IMR-90 (cell line): ENCODE measurements at regions not wholly inside any gene's neighbourhood (a gene's known extent, or its start where the extent isn't known, plus 50 kb on each side); places are given as distances from the start of the nearest gene placed in this dataset.

Experiments
- ATAC-seq: fragments of 200-7000 bp; cut with Tn5 transposase; 2 replicates; pipeline ENCODE4 v1.9.1; 2020; ENCODE audit warnings: low read depth, mild to moderate bottlenecking, moderate library complexity
- BruUV-seq: library from RNA; stranded (reverse); fragments of 400-500 nt; replicated peaks from 2 replicates; lab custom pipeline; 2021; lab: Mats Ljungman, UMichigan
- CTCF ChIA-PET: fragments of 300-600 bp; formaldehyde crosslinking; extraction: SDS; loops from one replicate; lab custom pipeline; 2021; ENCODE audit warnings: antibody characterized with exemption; lab: Yijun Ruan, JAX
- POLR2A ChIA-PET: fragments of 300-600 bp; sonication (Branson Sonifier 250); formaldehyde crosslinking; loops from one replicate; lab custom pipeline; 2022; ENCODE audit warnings: antibody characterized with exemption; ENCODE audit not compliant: unreplicated experiment; lab: Charles Lee
- DNase-seq: peaks from one replicate; pipeline ENCODE4 v3.0.0; 2013
- H2AFZ ChIP-seq: replicated peaks from 2 replicates; pipeline ENCODE3; 2013; ENCODE audit warnings: low read length, mild to moderate bottlenecking; ENCODE audit not compliant: poor library complexity
- H2AK5ac ChIP-seq: 2 replicates; pipeline ENCODE4 v1.6.1; 2013; ENCODE audit warnings: low read depth, low read length, inconsistent platforms
- H2AK9ac ChIP-seq: replicated peaks from 2 replicates; pipeline ENCODE3; 2013; ENCODE audit warnings: mild to moderate bottlenecking, low read depth, low read length, moderate library complexity; ENCODE audit not compliant: poor library complexity
- H2BK120ac ChIP-seq: 2 replicates; pipeline ENCODE4 v1.6.1; 2013; ENCODE audit warnings: low read depth, low read length, inconsistent platforms
- H2BK15ac ChIP-seq: 3 replicates; pipeline ENCODE4 v1.6.1; 2013; ENCODE audit warnings: low read depth, low read length, inconsistent platforms
- H2BK20ac ChIP-seq: 2 replicates; pipeline ENCODE4 v1.6.1; 2013; ENCODE audit warnings: low read depth, mild to moderate bottlenecking, inconsistent platforms, low read length, moderate library complexity
- H2BK5ac ChIP-seq: 2 replicates; pipeline ENCODE4 v1.6.1; 2013; ENCODE audit warnings: mild to moderate bottlenecking, low read depth, low read length, inconsistent platforms; ENCODE audit not compliant: poor library complexity, severe bottlenecking
- H3K14ac ChIP-seq: replicated peaks from 2 replicates; pipeline ENCODE4 v1.6.1; 2013; ENCODE audit warnings: low read depth, low read length, inconsistent platforms
- H3K18ac ChIP-seq: 2 replicates; pipeline ENCODE4 v1.6.1; 2013; ENCODE audit warnings: low read depth, low read length, control low read depth
- H3K23ac ChIP-seq: 2 replicates; pipeline ENCODE4 v1.6.1; 2013; ENCODE audit warnings: low read depth, low read length, inconsistent platforms
- H3K27ac ChIP-seq: 2 replicates; pipeline ENCODE4 v1.5.1; 2013; ENCODE audit warnings: mild to moderate bottlenecking, control low read depth, low read length; ENCODE audit not compliant: insufficient read depth
- H3K27me3 ChIP-seq: 2 replicates; pipeline ENCODE4 v1.6.1; 2013; ENCODE audit warnings: low read length; ENCODE audit not compliant: control insufficient read depth, insufficient read depth
- H3K36me3 ChIP-seq: 2 replicates; pipeline ENCODE4 v1.6.1; 2013; ENCODE audit warnings: low read length, mixed read lengths; ENCODE audit not compliant: control insufficient read depth, insufficient read depth
- H3K4ac ChIP-seq: 2 replicates; pipeline ENCODE4 v1.6.1; 2013; ENCODE audit warnings: low read depth, low read length, inconsistent platforms
- H3K4me1 ChIP-seq: 2 replicates; pipeline ENCODE4 v1.6.1; 2013; ENCODE audit warnings: low read length, mixed read lengths; ENCODE audit not compliant: control insufficient read depth, insufficient read depth
- H3K4me2 ChIP-seq: 2 replicates; pipeline ENCODE4 v1.6.1; 2013; ENCODE audit warnings: low read depth, mild to moderate bottlenecking, control low read depth, low read length, moderate library complexity
- H3K4me3 ChIP-seq: 2 replicates; pipeline ENCODE4 v1.5.1; 2013; ENCODE audit warnings: low read depth, mild to moderate bottlenecking, control low read depth, low read length, moderate library complexity; ENCODE audit not compliant: insufficient read depth
- H3K56ac ChIP-seq: 2 replicates; pipeline ENCODE4 v1.6.1; 2013; ENCODE audit warnings: low read length, inconsistent platforms; ENCODE audit not compliant: insufficient read depth; ENCODE audit errors: extremely low read depth
- H3K79me1 ChIP-seq, 2 experiments: 2 replicates each; pipeline ENCODE4 v1.6.1; 2013; ENCODE audit warnings: low read length in 2 of 2, inconsistent platforms in 1 of 2, low read depth in 1 of 2
- H3K9ac ChIP-seq: 2 replicates; pipeline ENCODE4 v1.6.1; 2013; ENCODE audit warnings: low read depth, low read length, control low read depth
- H3K9me1 ChIP-seq: 2 replicates; pipeline ENCODE4 v1.6.1; 2013; ENCODE audit warnings: low read length, inconsistent platforms; ENCODE audit not compliant: insufficient read depth
- H3K9me3 ChIP-seq: 2 replicates; pipeline ENCODE4 v1.6.1; 2013; ENCODE audit warnings: low read length; ENCODE audit not compliant: control insufficient read depth, insufficient read depth
- H4K20me1 ChIP-seq: 2 replicates; pipeline ENCODE4 v1.6.1; 2013; ENCODE audit warnings: low read length, inconsistent platforms; ENCODE audit not compliant: insufficient read depth
- H4K5ac ChIP-seq: 2 replicates; pipeline ENCODE4 v1.6.1; 2013; ENCODE audit warnings: mild to moderate bottlenecking, low read depth, low read length, control low read depth
- H4K8ac ChIP-seq, 2 experiments: 2 replicates each; pipeline ENCODE4 v1.6.1; 2013; ENCODE audit warnings: low read depth in 2 of 2, low read length in 2 of 2, control low read depth in 1 of 2, inconsistent platforms in 1 of 2
- H4K91ac ChIP-seq: 2 replicates; pipeline ENCODE4 v1.6.1; 2013; ENCODE audit warnings: low read depth, low read length, inconsistent platforms; ENCODE audit not compliant: insufficient read depth
- CHD1 ChIP-seq: IDR thresholded peaks from 2 replicates; pipeline ENCODE4 v1.6.1; 2012; ENCODE audit warnings: low read depth, low read length, improper control_type of control experiment
- MAFK ChIP-seq: IDR thresholded peaks from 2 replicates; pipeline ENCODE4 v1.6.1; 2012; ENCODE audit warnings: low read depth, low read length, improper control_type of control experiment
- POLR2A ChIP-seq: IDR thresholded peaks from 2 replicates; pipeline ENCODE4 v1.6.1; 2012; ENCODE audit warnings: mild to moderate bottlenecking, low read depth, low read length
- RCOR1 ChIP-seq: IDR thresholded peaks from 2 replicates; pipeline ENCODE4 v1.6.1; 2012; ENCODE audit warnings: mild to moderate bottlenecking, low read length, improper control_type of control experiment; ENCODE audit not compliant: insufficient replicate concordance
- WGBS, 2 experiments: methylation state at CpG; one replicate each; pipeline versions ENCODE4 v1.1.5 to v1.1.7; 2013; ENCODE audit warnings: missing lambda C conversion rate in 2 of 2; ENCODE audit not compliant: insufficient read length in 1 of 2; ENCODE audit errors: extremely low coverage in 2 of 2; 5-methylcytosine and 5-hydroxymethylcytosine counted together
- dilution Hi-C: fragments of 300-500 bp; cut with HindIII; formaldehyde crosslinking; loops from one replicate; pipeline ENCODE4 v1.14.3; 2018; ENCODE audit warnings: low sequenced_read_pairs; ENCODE audit not compliant: unreplicated experiment
- in situ Hi-C: fragments of 300-500 bp; cut with MboI; formaldehyde crosslinking; loops from 3 replicates; pipeline ENCODE4 v1.14.3; 2019; ENCODE audit warnings: low sequenced_read_pairs, inconsistent platforms, mixed read lengths
- intact Hi-C: fragments of 100-400 bp; cut with micrococcal nuclease; formaldehyde crosslinking; loops from 2 replicates; pipeline ENCODE4 v1.10.0; 2022

DNA sequence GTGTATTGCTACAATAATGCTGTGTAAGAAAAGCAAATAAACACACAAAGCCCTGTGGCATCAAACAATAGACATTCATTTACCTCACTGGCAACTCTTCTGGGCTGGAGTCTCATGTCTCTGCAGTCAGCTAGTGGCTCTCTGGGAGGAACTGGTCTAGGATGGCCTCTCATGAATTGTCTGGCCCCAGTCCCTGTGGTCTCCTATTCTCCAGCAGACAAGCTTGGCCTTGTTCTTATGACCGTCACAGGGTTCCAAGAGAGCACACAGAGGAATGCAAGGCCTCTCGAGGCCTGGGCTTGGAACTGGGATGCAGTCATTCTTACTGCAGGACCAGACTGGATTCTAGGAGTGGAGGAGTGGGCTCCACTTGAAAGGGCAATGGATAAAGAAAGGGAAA lies 141.2 kb upstream of the NTM start:
- Histone ChIP-seq H3K79me1 (no peaks in the 10 kb centered on the region), H2BK5ac (no peak overlapping the region), H2BK20ac (no peak overlapping the region), H3K9me3 (no peaks in the 10 kb centered on the region), H4K91ac (no peak overlapping the region), H4K5ac (no peak overlapping the region), H3K4ac (no peak overlapping the region), H2AK5ac (no peak overlapping the region), H2AFZ (no peak overlapping the region), H2AK9ac (no peak overlapping the region), H3K9me1 (no peaks in the 10 kb centered on the region), H4K20me1 (no peaks in the 10 kb centered on the region), H3K56ac (no peak overlapping the region), H2BK15ac (no peak overlapping the region), H3K18ac (no peak overlapping the region), H3K36me3 (no peaks in the 10 kb centered on the region), H3K9ac (no peak overlapping the region), H3K23ac (no peak overlapping the region), H3K4me1 (no peaks in the 10 kb centered on the region), H3K4me3 (no peak overlapping the region), H3K27me3 (peaks cover 7% of the 10 kb centered on the region), H3K14ac (no peak overlapping the region), H2BK120ac (no peak overlapping the region), H3K4me2 (no peak overlapping the region), H4K8ac (no peak overlapping the region), H3K27ac (no peak overlapping the region)
- intact Hi-C loops, result no loop called here
- DNase-seq (no peak), ATAC-seq (no peak)
- TF ChIP-seq MAFK, result no peak
- TF ChIP-seq RCOR1, result no peak
- TF ChIP-seq CHD1, result no peak
- no peak for TF ChIP-seq POLR2A
- dilution Hi-C loops, result no loop called here
- in situ Hi-C loops, result no loop called here
- no TSS peak for BruUV-seq
- CTCF ChIA-PET, result no interaction called here
- no CpG with 5 or more reads among the region's 2 CpGs for WGBS, 2 experiments
- POLR2A ChIA-PET, result no interaction called here
